GM21390 (cell line): ENCODE measurements at regions not wholly inside any gene's neighbourhood (a gene's known extent, or its start where the extent isn't known, plus 50 kb on each side); places are given as distances from the start of the nearest gene placed in this dataset.
"Not testable (repeated sequence)": the region's sequence is repeated elsewhere in the genome, so short reads cannot be mapped to it uniquely, and the experiment has no call there.

ENCODE experiments used
- ATAC-seq: cut with Tn5 transposase; IDR thresholded peaks from one replicate; pipeline ENCODE4 v1.9.1; 2021; ENCODE audit not compliant: unreplicated experiment

GRCh38 chr20:30386099-30386498 is 871.4 kb upstream of the DEFB115 start:
- ATAC-seq = not testable (repeated sequence)

GRCh38 chr20:30387823-30388222 is 869.6 kb upstream of the DEFB115 start:
- not testable (repeated sequence) for ATAC-seq

GRCh38 chr20:30393523-30393922 is 863.9 kb upstream of the DEFB115 start:
- ATAC-seq = not testable (repeated sequence)

GRCh38 chr20:30397111-30397510 is 860.4 kb upstream of the DEFB115 start:
- ATAC-seq = not testable (repeated sequence)

- ATAC-seq = not testable (repeated sequence)
Observed at GRCh38 chr20:30405061-30405460, 852.4 kb upstream of the DEFB115 start.

- ATAC-seq = not testable (repeated sequence)
Observed at GRCh38 chr20:30405585-30405984, 851.9 kb upstream of the DEFB115 start.

- ATAC-seq = not testable (repeated sequence)
Observed at GRCh38 chr20:30406370-30406769, 851.1 kb upstream of the DEFB115 start.

GRCh38 chr20:30412972-30413371 is 844.5 kb upstream of the DEFB115 start:
- no peak for ATAC-seq

- ATAC-seq = not testable (repeated sequence)
Observed at GRCh38 chr20:30417387-30417786, 840.1 kb upstream of the DEFB115 start.

- ATAC-seq = not testable (repeated sequence)
Observed at GRCh38 chr20:30418378-30418777, 839.1 kb upstream of the DEFB115 start.

GRCh38 chr20:30419466-30419865 is 838.0 kb upstream of the DEFB115 start:
- ATAC-seq = no peak

GRCh38 chr20:30419871-30420420 is 837.5 kb upstream of the DEFB115 start:
- ATAC-seq = not testable (repeated sequence)
